Prostate gland (tissue), 2 donors: ENCODE measurements at regions not wholly inside any gene's neighbourhood (a gene's known extent, or its start where the extent isn't known, plus 50 kb on each side); places are given as distances from the start of the nearest gene placed in this dataset.

Source experiments
- DNase-seq: peaks from one replicate; pipeline ENCODE4 v3.0.0-alpha.2; 2019; ENCODE audit warnings: low spot score
- H3K27ac ChIP-seq, 2 donors: fragments of 200-600 bp; sonication (generic); 2 replicates each; pipeline ENCODE4 v1.5.1; 2017 to 2019
- H3K27me3 ChIP-seq: fragments of 200-600 bp; sonication (generic); replicated peaks from 2 replicates; pipeline ENCODE4 v1.5.1; 2019; ENCODE audit not compliant: insufficient read depth
- H3K36me3 ChIP-seq, 2 donors: fragments of 200-600 bp; sonication (generic); 1 replicate in 1 of 2; 2 replicates in 1 of 2; pipeline versions ENCODE4 v1.5.1 to v1.8.1; 2017 to 2019
- H3K4me1 ChIP-seq: fragments of 200-600 bp; sonication (generic); replicated peaks from 2 replicates; pipeline ENCODE4 v1.5.1; 2019
- H3K4me3 ChIP-seq, 2 donors: fragments of 200-600 bp; sonication (generic); 2 replicates each; pipeline ENCODE4 v1.5.1; 2017 to 2019
- H3K9me3 ChIP-seq: fragments of 200-600 bp; sonication (generic); 2 replicates; pipeline ENCODE4 v1.5.1; 2017
- CTCF ChIP-seq, 4 experiments: fragments of 200-600 bp in 2 of 4; fragments of 450-650 bp in 2 of 4; sonication (generic) in 2 of 4; IDR thresholded peaks; 1 replicate in 3 of 4; 2 replicates in 1 of 4; pipeline ENCODE4 v1.5.1; 2016 to 2019; ENCODE audit warnings: antibody characterized with exemption in 4 of 4, mild to moderate bottlenecking in 2 of 4, moderate library complexity in 2 of 4
- POLR2A ChIP-seq: fragments of 450-650 bp; IDR thresholded peaks from one replicate; pipeline ENCODE4 v1.6.1; 2016; ENCODE audit warnings: antibody characterized with exemption, mild to moderate bottlenecking
- POLR2AphosphoS5 ChIP-seq: sonication (generic); formaldehyde crosslinking; IDR thresholded peaks from one replicate; pipeline ENCODE4 v1.6.1; 2017; ENCODE audit warnings: antibody characterized with exemption
- WGBS: methylation state at CpG from one replicate; pipeline ENCODE4 v1.1.5; 2018; 5-methylcytosine and 5-hydroxymethylcytosine counted together
- intact Hi-C: fragments of 100-400 bp; cut with DNase I; formaldehyde crosslinking; loops from one replicate; pipeline ENCODE4 v1.14.2; 2022

GRCh38 chr1:72678683-72679082, 396.3 kb upstream of the NEGR1 start:
- Histone ChIP-seq H3K4me1 (no peaks in the 10 kb centered on the region), H3K36me3 (no peaks in the 10 kb centered on the region), H3K27ac (no peak overlapping the region), H3K9me3 (no peaks in the 10 kb centered on the region), H3K4me3 (no peak overlapping the region), H3K27me3 (no peaks in the 10 kb centered on the region)
- intact Hi-C loops = no loop called here
- 45% methylated on average over 4 of the region's 4 CpGs for WGBS
- DNase-seq = no peak
- TF ChIP-seq CTCF (IDR thresholded peaks at IDR 0.05) (no peak), POLR2AphosphoS5 (no peak), POLR2A (no peak)

GRCh38 chr1:72670902-72671301, 388.6 kb upstream of the NEGR1 start:
- intact Hi-C loops = no loop called here
- TF ChIP-seq POLR2AphosphoS5 (no peak), CTCF (IDR thresholded peaks at IDR 0.05) (no peak), POLR2A (no peak)
- no peak overlapping the region for H3K27ac ChIP-seq
- no peaks in the 10 kb centered on the region for H3K36me3 ChIP-seq
- no peaks in the 10 kb centered on the region for H3K9me3 ChIP-seq
- H3K4me1 ChIP-seq = no peaks in the 10 kb centered on the region
- no peak for DNase-seq
- no peaks in the 10 kb centered on the region for H3K27me3 ChIP-seq
- 93% methylated on average over 2 of the region's 2 CpGs for WGBS
- H3K4me3 ChIP-seq = no peak overlapping the region

GRCh38 chr1:72662918-72663317, 380.6 kb upstream of the NEGR1 start:
- DNase-seq = no peak
- intact Hi-C loops = no loop called here
- no peak for TF ChIP-seq POLR2AphosphoS5
- TF ChIP-seq CTCF (IDR thresholded peaks at IDR 0.05) = no peak
- no peak for TF ChIP-seq POLR2A
- Histone ChIP-seq H3K27ac (no peak overlapping the region), H3K4me1 (no peaks in the 10 kb centered on the region), H3K27me3 (no peaks in the 10 kb centered on the region), H3K36me3 (no peaks in the 10 kb centered on the region), H3K9me3 (no peaks in the 10 kb centered on the region), H3K4me3 (no peak overlapping the region)

- no peaks in the 10 kb centered on the region for H3K4me1 ChIP-seq
- no peak for DNase-seq
- H3K36me3 ChIP-seq = no peaks in the 10 kb centered on the region
- H3K4me3 ChIP-seq = no peak overlapping the region
- TF ChIP-seq CTCF (IDR thresholded peaks at IDR 0.05) (no peak), POLR2AphosphoS5 (no peak), POLR2A (no peak)
- H3K27ac ChIP-seq = no peak overlapping the region
- H3K27me3 ChIP-seq = no peaks in the 10 kb centered on the region
- 81% methylated on average over 5 of the region's 5 CpGs for WGBS
- intact Hi-C loops = no loop called here
- no peaks in the 10 kb centered on the region for H3K9me3 ChIP-seq
Measured at GRCh38 chr1:72650843-72651435, 368.6 kb upstream of the NEGR1 start.

GRCh38 chr1:72649991-72650390, 367.7 kb upstream of the NEGR1 start:
- 20% methylated on average over 3 of the region's 3 CpGs for WGBS
- Histone ChIP-seq H3K36me3 (no peaks in the 10 kb centered on the region), H3K4me1 (no peaks in the 10 kb centered on the region), H3K4me3 (no peak overlapping the region), H3K27ac (no peak overlapping the region), H3K9me3 (no peaks in the 10 kb centered on the region), H3K27me3 (no peaks in the 10 kb centered on the region)
- DNase-seq = no peak
- intact Hi-C loops = no loop called here
- TF ChIP-seq POLR2AphosphoS5 (no peak), POLR2A (no peak), CTCF (IDR thresholded peaks at IDR 0.05) (no peak)
